ENCODE measurements at regions not wholly inside any gene's neighbourhood (a gene's known extent, or its start where the extent isn't known, plus 50 kb on each side); places are given as distances from the start of the nearest gene placed in this dataset.

GRCh38 chr10:120641695-120642094 lies 184.7 kb downstream of the PLPP4 start:
- no peak for DNase-seq

GRCh38 chr10:120643351-120643750 lies 186.3 kb downstream of the PLPP4 start:
- DNase-seq: no peak

- no peak for DNase-seq
Measured at GRCh38 chr10:120644556-120645410, 187.8 kb downstream of the PLPP4 start.

GRCh38 chr10:120646159-120646732 lies 189.2 kb downstream of the PLPP4 start:
- no peak for DNase-seq

GRCh38 chr10:120646738-120647456 lies 189.9 kb downstream of the PLPP4 start:
- DNase-seq: no peak

- DNase-seq: no peak
Measured at GRCh38 chr10:120650705-120651399, 193.8 kb downstream of the PLPP4 start.

- no peak for DNase-seq
Measured at GRCh38 chr10:120656107-120656506, 195.1 kb upstream of the WDR11 start.

GRCh38 chr10:120657371-120657770 lies 193.8 kb upstream of the WDR11 start:
- DNase-seq: no peak

DNA sequence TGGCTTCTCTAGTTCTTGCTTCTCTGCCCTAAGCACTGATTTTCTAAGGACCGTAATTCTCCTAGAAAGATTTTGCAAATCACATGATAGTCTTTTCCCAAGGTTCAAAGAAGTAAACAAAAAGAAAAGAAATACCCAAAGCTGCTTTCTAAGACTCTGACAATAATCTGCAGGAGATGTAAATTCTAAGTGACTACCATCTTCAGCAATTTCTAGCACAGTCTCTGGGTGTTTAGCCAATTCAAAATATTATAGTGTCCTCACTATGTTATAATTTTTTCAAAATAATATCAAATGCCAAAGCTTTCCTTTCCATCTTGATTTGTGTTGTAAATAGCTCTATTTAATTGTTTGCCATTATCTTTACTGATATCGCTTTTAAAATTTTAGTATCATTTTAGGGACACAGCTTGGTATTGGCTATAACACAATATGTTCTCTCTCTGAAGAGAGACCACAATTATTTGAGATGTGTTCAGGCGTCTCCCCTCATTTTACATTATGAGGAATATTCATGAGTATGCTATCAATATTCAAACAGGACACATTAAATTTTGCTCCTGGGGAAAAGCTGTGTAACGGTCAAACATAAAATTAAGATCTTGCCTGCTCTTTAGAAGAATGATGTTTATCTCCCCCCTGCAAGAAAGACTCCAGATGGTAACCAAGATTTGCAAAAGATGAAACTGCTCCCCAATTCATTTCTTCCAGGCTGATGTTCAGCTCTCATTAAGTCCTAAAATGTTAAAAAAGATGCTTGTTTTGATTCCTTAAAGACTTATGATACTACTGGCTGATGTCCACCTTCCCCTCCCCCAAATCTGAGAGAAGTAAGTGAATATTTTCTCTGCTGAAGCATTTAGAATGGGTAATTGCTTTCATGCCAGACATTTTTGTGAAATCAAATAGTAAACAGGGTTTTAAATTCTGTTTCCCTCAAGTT lies 191.9 kb upstream of the WDR11 start:
- DNase-seq: no peak

- DNase-seq: no peak
Measured at GRCh38 chr10:120666308-120666707, 184.9 kb upstream of the WDR11 start.

- DNase-seq: no peak
Measured at GRCh38 chr10:120667276-120667675, 183.9 kb upstream of the WDR11 start.

GRCh38 chr10:120671491-120671890 lies 179.7 kb upstream of the WDR11 start:
- no peak for DNase-seq

- no peak for DNase-seq
Measured at GRCh38 chr10:120683454-120683853, 167.7 kb upstream of the WDR11 start.

DNA sequence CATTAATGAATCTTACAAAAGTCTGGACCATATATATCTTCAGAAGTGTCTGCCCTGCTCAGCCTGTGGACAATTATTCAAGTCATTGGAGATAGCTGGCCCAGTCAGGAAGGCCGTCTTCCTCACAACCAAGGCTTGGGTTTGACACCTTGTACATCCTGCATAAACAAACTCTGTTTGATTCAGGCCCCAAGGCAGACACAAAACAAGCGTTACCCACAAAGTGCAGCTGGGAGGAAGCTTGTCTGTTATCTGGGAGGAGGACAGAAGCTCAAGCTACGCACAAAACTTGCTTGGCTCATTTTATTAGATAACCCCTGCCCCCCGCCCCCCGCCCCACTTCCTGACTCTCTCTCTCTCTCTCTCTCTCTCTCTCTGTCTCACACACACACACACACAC lies 166.9 kb upstream of the WDR11 start:
- no peak for DNase-seq

GRCh38 chr10:120685136-120685535 lies 166.0 kb upstream of the WDR11 start:
- DNase-seq: no peak

DNA sequence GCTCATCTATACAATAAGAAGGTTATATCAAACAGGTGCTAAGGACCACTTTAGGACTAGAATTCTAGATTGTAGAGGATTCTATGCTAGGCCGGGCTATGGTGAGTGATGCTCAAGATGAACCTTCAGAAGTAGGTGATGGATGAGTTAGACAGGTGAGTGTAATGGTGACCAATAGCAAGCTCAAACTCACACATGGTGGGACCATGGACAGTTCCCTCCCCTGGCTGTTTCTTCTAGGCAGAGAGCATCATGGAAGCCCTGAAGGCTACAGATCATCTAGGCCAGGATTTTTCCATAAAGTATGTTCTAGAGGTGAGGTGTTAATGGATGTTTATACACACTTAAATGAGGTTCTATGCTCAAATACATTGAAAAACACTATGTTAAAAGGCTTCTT lies 162.2 kb upstream of the WDR11 start:
- no peak for DNase-seq

DNA sequence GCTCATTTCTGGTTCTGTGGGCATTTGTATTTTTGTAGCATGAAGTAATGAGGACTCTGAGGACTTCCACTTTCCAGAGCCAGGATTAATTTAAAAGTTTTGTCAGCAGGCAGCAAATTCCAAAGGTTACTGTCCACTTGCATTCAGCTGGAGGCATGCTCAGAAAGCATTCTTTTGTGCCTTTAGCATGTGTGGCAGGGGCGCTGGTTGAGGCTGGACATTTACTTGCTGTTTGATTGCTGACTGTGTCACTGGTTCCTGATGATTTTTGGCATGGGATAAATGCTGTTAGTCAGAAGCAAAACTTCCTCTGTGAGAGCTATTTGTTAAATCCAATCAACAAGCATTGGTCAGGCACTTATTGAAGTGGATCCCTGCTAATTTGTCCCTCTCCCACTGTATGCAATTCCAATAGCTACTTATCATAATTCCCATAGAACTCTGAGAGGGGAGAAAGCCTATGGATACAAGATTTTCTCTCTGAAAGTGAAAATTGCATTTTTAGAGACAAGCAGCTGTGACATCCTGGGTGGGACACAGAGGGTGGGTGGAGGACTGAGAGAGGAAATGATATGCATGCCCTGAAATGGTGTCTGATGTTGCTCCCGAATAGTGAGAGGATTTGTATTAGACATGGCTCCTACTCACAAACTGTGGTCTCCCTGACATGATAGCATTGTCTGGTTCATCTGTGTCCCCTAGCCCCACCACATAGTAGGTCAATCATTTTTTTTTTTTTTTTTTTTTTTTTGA lies 161.2 kb upstream of the WDR11 start:
- no peak for DNase-seq

- no peak for DNase-seq
Measured at GRCh38 chr10:120691625-120692024, 159.5 kb upstream of the WDR11 start.

GRCh38 chr10:120700426-120700825 lies 150.7 kb upstream of the WDR11 start:
- DNase-seq: no peak

- DNase-seq: no peak
Measured at GRCh38 chr10:120701381-120701780, 149.8 kb upstream of the WDR11 start.

DNA sequence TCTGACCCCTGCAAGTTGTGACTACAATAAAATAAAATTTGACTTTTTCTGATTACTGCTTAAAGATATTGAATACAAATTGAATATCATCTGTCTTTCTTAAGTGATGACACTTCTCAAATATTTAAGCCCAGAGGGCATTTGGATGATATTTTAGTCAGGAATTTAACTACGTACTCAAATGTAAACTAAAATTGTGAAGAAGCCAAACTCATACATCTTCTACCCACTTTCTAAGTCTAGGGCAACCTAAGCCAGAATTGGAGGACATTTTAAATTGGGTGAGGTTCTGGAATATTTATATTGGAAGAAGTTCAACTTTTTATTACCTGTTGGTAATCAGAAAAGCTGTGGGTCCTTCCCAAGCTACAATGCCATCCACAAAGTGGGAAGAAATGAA lies 149.1 kb upstream of the WDR11 start:
- no peak for DNase-seq
